ENCODE measurements at regions not wholly inside any gene's neighbourhood (a gene's known extent, or its start where the extent isn't known, plus 50 kb on each side); places are given as distances from the start of the nearest gene placed in this dataset.

DNA sequence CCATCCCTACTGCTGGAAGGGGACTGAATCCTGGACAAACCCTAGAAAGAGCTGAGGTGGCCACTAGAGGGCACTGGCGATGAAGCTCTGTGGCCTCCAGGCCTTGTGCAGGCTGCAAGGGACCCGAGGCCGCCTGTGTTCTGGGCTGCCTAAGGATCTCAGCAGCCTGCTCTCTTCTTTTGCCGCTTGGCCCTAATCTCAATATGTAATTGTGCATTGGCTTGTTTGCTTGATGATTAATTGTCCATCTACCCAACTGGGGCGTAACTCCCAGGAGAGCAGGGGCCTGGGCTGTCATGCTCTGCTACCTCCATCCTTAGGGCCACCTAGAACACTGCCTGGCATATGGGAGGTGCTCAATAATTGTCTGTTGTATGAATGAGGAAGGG is 73.8 kb downstream of the SYNE3 start:
- peak; percentile 74 for DNase-seq (ENCODE audit: low read depth)

DNA sequence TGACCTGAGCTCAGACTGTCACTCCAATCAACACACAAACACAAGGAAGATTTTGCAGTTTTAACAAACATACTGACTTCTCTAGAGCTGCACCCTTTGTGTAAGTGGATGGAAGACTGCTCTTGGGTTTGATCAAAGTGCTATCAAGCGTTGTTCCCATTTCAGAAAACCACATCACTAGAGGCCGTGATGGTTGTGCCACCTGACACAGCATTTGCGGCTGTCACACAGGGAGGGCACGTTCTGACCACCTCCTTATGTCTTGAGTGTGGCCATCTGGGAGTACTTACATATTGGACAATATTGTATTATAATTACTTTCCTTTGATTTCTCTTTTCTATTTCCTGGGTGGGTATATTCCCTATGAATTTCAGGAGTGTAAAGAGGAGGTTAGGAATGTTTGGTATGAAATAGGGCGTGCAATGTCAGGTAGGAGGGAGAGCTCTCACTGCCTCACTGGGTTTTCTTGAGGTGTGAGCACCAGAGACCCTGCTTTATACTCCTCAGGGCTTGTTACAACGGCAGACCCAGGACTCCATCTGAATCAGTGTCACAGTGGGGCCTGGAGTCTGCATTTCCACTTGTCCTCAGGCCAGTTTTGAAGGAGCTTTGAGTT is 74.3 kb downstream of the SYNE3 start:
- DNase-seq (ENCODE audit: low read depth): no peak

DNA sequence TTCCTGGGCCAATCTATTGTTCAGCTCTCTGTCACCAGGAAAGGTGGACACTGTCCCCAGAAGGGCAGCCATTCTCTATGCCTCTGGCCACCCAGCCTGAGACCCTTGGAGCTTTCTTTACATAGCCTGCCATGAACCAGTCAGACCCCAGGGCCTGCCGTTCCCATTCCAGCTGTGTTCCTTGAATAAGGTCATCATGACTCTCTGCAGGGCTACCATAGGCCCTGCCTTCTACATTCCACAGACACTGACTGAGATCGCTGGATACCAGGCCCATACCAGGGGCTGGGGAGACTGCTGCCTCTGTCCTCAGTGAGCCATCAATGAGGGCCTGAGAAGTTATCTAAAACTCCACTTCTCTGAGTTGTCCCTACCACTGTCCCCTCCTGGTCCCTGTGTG is 75.5 kb downstream of the SYNE3 start:
- no peak for DNase-seq (ENCODE audit: low read depth)

DNA sequence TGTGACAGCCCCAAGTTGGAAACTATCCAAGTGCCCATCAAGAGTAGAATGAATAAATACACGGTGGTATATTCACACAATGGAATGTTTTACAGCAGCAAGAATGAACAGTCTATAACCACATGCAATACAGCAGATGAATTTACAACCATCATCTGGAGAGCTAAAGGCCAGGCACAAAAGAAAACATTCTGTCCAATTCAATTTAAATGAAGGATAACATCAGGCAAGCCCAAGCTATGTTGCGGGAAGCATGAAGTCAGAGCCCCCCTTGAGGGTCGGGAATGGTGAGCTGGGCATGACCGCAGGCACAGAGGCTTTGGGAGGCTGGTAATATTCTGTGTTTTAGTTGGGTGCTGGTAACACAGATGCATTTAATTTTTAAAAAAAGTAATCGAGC is 76.0 kb downstream of the SYNE3 start:
- no peak for DNase-seq (ENCODE audit: low read depth)

DNA sequence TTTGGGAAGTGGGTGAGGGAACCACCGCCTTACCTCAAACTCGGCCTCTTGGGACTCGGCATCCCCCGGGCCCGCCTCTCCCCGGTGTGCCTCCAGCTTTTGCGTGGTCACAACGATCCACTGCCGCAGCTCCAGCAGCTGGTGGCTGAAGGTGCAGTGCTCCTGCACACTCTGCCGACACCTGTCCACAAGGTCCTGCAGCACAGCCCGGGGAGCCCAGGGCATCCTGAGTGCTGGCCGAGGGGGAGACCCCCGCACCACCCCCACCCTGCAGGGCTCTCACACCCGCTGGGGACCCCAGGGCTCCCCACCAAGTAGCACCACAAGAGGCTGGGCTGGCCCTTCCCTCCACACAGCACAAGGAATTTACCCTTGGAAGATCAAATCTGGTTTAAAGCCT is 76.6 kb downstream of the SYNE3 start:
- DNase-seq (ENCODE audit: low read depth): no peak

DNA sequence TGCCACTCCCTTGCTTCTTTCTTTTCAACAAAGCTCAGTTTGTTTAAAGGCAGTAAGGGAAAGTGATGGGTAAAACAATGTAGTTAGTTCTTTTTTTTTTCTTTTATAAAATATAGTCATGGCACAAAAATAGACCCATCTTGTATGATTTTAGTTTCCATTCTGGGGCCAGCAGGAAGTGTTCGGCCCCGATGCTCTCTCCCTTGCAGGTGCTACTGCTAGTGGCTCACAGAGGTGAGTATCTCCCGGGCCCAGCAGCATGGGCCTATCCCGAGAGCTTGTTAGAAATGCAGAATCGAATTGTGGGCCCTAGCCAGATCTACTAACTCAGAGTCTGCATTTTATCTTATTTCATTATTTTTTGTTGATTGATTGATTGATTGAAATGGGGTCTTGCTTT is 78.7 kb downstream of the SYNE3 start:
- no peak for DNase-seq (ENCODE audit: low read depth)

DNA sequence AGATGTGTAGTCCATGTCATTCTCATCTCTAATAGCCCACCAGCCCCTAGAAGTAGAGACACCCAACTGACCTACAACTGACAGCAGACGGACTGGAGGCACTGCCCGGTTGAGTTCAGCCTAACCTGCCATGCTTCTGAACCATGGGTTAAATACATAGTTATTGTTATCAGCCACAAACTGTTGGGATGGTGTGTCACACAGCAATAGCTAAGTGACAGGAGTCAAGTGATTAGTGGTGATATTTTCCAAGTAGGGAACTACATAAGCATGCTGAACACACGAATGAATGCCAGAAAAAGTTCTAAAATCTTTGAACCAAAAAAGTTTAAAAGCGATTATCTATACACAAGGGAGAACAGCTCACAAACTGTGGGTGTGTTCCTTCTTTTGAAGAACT is 80.1 kb downstream of the SYNE3 start:
- no peak for DNase-seq (ENCODE audit: low read depth)

DNA sequence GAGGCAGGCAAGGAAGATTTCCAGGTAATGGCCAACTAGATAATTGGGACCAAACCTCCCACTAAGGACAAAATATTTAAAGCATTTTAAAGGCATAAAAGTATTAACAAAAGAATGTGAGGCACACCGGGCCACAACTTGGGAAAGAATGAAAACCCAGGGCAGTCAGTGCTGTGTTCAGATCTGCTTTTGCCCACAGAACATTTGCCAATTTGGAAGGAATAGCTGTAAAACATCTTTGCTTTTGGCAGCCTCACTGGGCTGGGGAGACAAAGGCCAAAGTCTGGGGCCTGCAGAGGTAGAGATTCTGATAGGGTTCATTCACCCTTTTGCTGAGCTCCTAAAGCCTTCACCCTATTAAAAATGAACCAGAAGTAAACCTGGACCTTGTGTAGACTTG is 82.3 kb downstream of the SYNE3 start:
- DNase-seq (ENCODE audit: low read depth): no peak

DNA sequence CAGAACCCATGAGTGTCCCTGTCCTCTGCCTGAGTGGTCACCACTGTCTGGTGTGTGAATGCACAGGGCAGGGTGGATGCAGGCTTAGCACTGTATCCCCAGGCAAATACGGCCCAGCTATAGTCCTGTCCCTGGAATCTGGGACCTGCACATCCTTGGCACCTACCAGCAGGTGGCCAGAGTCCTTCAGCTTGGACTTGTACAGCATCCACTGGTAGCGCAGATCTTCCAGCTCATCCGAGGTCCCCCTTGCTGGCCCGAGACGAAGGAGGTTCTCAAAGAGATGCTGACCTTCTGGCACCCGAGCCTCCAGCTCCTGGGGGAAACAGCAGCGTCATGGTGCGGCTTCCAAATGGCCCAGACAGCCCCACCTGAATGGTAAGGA is 83.4 kb downstream of the SYNE3 start:
- no peak for DNase-seq (ENCODE audit: low read depth)

DNA sequence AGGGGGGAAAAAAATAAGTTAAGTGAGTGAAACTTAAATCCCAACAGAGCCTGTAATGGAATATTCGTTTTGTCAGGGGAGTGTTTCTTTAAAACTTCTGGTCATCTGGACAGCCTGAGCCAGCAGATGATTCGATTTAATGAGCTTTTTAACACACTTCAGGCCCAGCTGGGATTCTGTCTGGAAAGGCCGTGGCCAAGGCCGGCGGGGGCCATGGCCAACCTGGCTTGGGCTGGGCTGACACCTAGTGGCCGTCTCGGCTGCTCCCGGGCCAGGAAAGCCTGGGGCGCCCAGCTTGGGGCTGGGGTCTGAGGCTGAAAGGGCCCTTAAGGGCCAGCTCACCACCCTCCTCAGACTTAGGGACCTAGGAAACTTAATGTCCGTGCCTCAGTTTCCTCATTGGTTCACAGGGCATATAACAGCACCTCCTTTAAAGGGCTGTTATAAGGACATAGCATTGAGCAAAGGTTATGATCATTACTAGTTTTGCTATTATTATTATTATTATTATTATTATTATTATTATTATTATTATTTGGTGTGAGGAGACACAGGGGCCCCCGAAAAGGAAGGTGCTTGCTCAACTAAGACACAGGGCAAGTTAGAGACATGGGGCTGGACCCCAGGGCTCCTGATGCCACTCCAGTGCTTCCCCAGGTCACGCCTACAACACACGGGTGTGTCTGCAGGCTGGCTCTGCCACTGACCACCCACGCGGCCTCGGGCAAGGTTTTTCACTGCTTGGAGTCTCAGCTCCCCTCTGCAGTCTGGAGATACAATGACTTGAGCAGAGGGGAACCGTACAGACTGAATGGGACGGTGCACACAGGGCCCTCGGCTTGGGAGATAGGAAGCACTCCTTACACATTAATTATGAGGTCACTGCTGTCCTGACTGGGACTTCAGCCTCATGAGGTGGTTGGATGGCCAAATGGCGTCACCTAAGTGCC is 84.0 kb downstream of the SYNE3 start:
- DNase-seq (ENCODE audit: low read depth): peak; percentile 25

DNA sequence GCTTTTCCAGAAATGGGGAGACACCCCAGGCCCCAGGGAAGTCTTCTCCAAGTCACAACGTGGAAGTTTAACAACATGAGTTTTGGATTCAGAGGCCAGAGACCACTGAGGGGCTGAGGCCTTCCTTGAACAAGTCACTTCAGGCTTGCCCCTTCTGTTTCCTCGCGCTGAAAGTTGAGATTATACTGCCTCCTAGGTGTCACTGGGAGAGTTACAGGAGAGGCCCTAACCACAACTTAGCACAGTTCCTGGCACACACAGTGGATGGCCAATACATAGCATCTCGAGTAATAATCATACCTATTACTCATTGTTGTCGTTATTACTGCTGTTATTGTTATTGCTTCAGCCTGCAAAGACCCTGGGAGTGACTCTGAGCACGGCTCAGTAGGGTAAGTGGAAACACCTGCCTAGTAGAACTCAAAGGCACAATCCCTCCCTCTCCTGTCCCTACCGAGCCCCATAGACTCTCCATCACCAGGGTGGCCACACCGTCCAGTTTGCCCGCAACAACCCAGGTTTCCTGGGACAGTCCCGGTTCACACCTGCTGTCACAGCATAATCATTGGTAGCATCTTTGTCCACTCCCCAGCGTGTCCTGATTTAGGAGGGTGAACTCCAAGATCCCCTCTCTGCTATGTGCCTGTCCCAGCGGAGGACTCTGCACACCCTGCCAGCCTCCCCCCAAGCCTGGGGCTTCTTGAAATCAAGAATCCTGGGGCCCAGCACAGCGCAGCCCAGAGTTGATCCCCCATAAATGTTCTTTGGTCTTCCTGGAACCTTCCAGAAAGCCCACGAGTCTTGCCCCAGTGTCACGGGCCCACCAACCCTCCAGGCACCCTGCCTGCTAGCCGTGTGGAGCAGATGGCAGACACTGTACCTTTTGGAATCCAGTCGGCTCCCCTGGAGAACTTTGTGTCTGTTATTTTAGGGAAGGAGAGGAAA is 85.0 kb downstream of the SYNE3 start:
- peak; percentile 37 for DNase-seq (ENCODE audit: low read depth)

DNA sequence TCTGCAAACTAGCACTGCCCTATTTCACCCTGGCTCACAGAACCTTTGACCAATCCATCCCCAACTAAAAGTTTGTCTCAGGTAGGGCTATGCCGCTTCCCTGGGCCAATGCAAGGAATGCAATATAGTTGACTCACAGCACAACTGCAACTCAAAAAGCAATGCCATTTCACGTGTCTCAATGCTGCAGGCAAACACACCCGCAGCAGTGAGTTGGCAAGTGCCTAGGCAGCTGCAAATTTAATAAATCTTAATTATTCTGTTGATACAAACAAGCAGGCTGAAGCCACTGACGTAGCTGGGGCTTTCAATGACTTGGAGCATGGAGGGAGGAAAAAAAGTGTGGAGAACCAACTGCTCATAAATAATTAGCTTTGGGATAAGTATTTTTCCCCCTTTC is 87.9 kb downstream of the SYNE3 start:
- DNase-seq (ENCODE audit: low read depth): no peak

DNA sequence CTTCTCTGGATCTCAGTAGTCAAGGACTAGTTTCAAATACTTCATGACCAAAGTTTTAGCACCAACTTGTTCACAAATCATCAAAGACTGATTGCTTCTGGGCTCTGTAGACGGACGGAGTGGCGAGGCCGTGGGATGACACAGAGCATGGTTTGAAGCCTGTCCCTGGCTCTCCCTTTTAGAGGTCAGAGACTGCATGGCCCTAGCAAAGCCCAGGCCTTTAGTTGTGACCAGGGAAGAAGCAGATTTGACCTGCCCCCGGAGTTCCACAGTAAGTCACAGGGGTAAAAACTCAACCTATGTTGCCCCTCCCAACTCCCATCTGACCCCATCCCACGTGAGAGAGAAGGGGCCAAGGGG is 90.4 kb downstream of the SYNE3 start:
- DNase-seq (ENCODE audit: low read depth): no peak

DNA sequence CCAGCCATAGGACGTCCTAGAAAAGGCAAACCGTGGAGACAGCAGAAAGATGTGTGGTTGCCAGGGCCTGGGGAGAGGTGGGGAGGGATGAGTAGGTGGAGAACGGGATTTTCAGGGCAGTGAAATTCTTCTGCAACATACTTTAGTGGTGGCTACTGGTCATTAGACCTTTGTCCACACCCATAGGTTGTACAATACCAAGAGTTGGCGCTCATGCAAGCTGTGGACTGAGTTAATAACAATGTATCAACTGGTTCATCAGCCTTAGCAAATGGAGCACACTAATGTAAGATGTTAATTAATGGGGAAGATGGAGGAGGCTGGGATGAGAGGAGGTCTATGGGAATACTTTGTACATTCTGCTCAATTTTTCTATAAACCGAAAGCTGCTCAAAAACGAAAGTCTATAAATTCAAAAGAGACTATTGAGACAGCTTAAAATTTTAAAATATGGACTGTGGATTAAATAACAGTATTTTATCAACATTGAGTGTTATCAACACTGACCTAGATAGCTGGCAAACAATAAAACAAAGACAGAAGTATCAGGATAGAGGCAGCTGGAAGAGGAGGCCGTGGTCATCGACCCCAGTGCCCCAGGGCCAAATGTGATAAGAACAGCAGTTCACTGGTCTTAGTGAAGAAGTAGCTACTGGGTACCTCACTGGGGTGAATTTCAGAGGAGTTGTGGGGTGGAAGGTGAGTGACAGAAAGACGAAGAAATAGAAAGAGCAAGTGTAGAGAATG is 90.9 kb downstream of the SYNE3 start:
- DNase-seq (ENCODE audit: low read depth): no peak

DNA sequence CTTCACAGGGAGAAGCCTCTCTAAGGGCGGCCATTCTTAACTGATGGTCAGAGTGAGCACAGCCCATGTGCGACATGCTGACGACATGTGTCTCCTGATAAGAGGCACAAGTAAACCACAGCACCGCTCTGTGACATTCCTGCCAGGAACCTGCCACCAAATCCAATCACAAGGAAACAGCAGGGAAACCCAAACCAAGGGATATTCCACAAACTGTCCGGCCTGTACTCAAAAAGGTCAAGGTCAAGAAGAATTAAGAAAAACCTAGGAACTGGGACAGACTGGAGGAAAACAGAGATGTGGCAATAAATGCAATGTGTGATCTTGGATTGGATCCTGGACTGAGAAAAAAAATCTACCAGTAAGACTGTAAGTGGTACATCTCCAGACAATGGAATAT is 91.9 kb downstream of the SYNE3 start:
- no peak for DNase-seq (ENCODE audit: low read depth)

DNA sequence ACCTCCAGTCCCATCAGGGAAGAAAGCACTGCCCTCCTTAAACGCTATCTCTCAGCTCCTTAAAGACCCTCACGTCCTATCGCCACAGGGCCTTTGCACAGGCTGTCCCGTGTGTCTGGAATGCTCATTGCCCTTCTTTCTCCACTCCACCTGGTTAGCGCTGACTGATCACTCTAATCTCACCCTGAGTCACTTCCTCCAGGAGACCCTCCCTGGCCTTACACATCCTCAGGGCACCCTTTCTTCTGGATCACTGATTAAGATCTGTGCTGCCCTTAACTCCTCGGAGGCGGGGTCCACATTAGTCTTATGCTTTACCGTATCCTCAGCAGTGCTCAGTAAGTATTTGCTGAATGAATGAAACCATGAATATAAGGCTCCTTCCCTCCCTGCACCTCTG is 94.7 kb downstream of the SYNE3 start:
- DNase-seq (ENCODE audit: low read depth): no peak

DNA sequence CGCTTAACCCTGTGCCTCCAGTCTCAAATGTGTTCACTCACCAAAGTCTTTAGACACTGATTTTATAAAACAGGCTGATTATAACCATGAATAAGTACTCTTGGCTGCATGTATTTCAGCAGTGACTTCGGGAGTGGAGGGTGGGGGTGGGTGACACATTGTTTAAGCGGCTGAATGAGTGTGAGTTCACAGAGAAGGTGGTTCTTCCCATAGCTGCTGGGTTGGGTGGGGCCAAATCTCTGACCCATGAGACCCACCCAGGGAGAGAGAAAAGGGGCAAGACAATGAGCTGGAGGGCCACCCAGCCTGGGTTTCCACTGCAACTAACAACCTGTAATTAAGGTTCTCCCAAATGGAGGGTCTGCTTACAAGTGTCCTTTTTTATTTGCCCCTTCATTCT is 96.4 kb downstream of the SYNE3 start:
- no peak for DNase-seq (ENCODE audit: low read depth)

DNA sequence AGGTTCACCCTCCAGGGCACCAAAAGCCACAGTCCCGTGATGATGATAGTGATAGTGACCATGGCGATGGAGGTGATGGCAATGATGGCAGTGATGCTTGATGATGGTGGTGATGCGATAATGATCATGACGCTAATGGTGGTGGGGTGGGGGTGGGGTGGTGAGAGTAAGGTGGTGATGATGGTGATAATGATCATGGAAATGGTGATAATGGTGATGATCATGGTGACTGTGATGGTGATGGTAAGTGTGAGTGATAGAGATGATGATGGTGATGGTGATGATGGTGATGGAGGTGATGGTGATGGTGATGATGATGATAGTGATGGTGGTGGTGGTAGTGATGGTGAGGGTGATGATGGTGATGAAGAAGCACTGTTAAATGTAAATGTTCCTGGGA is 96.9 kb downstream of the SYNE3 start:
- no peak for DNase-seq (ENCODE audit: low read depth)

DNA sequence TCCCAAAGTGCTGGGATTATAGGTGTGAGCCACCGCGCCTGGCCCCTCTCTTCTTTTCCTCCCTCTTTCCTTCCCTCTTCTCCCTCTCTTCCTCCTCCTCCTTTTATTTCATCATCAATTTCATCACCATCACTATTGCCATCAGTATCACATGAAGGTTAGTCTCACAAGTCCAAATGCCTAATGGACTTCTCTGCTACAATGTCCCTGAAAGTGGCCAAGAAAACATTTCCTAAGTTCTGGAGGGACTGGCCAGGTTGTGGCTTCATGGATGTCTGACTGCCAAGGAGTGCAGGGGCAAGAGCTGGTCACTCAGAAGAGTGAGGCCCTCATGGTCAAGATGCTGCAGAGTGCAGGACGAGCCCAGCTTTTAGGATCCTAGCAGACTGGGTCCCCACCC is 97.6 kb downstream of the SYNE3 start:
- no peak for DNase-seq (ENCODE audit: low read depth)

DNA sequence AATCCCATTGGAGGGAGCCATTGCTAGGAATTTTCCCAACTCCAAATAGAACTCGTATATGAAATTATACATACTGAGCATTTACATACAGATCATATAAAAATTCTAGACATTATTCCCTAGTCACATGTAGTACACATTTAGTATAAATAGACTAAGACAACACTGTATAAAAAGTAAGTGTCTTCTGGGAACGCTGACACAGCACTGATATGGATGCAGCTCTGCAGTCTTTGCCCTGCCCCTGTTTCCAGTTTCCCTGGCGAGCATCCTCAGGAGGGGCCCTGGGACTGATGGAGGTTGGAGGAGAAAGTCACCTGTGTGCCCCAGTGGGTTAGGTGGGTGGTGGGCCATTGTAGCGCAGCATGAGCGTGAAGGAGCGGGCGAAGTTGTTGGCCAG is 97.8 kb upstream of the CLMN start:
- DNase-seq (ENCODE audit: low read depth): no peak

DNA sequence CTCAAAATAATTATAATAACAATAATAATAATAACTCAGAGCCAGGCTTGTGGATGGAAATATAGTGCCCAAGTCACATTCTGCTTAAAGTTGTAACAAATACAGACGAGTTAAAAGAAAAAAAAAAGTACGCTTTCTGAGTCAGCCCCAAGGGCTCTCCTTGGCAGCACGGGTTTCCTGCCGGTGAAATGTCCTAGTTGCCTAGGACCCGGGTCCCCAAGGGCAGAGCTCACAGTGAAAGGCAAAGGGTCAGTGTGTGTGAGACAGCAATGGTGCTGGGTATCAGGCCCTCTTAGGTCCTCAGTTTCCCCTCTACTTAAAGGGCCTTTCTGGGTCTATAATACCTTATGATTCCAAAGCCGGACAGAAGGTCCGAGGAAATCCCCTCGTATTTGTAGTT is 96.3 kb upstream of the CLMN start:
- no peak for DNase-seq (ENCODE audit: low read depth)
